T-helper 2 cell treated with Interferon-gamma antibody and Interleukin-4, amounts not matched to agents 5 μg/mL and 100 μg/mL, for 36 hours (primary cell): ENCODE measurements at regions not wholly inside any gene's neighbourhood (a gene's known extent, or its start where the extent isn't known, plus 50 kb on each side); places are given as distances from the start of the nearest gene placed in this dataset.
"Not testable (repeated sequence)": the region's sequence is repeated elsewhere in the genome, so short reads cannot be mapped to it uniquely, and the experiment has no call there.

Source experiments
- DNase-seq: peaks from one replicate; pipeline ENCODE4 v3.0.0; 2021; ENCODE audit warnings: low spot score
- H3K27ac Mint-ChIP-seq: one replicate; pipeline ENCODE4 v1.8.0; 2021; ENCODE audit warnings: mild to moderate bottlenecking, mixed read lengths
- H3K27me3 Mint-ChIP-seq: one replicate; pipeline ENCODE4 v1.8.0; 2021; ENCODE audit warnings: low read depth, mixed read lengths
- H3K36me3 Mint-ChIP-seq: one replicate; pipeline ENCODE4 v1.8.0; 2021; ENCODE audit warnings: low read depth, mixed read lengths
- H3K4me1 Mint-ChIP-seq: one replicate; pipeline ENCODE4 v1.8.0; 2021; ENCODE audit warnings: low read depth, mixed read lengths
- H3K4me3 Mint-ChIP-seq: one replicate; pipeline ENCODE4 v1.8.0; 2022; ENCODE audit warnings: mild to moderate bottlenecking, moderate library complexity, mixed read lengths
- H3K9me3 Mint-ChIP-seq: one replicate; pipeline ENCODE4 v1.8.0; 2021; ENCODE audit warnings: mixed read lengths

DNA sequence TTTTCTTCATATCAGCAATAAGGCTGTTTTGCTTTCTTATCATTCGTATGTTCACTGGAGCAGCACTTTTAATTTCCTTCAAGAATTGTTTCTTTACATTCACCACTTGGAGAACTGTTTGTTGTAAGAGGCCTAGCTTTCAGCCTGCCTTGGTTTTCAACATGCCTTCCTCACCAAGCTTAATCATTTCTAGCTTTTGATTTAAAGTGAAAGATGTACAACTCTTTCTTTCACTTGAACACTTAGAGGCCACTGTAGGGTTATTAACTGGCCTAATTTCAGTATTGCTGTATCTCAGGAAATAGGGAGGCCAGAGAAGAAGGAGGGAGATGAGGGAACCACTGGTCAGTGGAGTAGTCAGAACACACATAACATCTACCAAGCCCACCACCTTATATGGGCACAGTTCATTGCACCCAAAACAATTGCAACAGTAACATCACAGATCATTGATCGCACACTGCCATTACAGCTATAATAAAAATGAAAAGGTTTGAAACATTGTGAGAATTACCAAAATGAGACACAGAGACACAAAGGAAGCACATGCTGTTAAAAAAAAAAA is 181.4 kb upstream of the TUBA3C start:
- no peaks in the 10 kb centered on the region for H3K36me3 Mint-ChIP-seq
- H3K27ac Mint-ChIP-seq, result no peak overlapping the region
- no peaks in the 10 kb centered on the region for H3K27me3 Mint-ChIP-seq
- H3K4me3 Mint-ChIP-seq, result no peak overlapping the region
- H3K9me3 Mint-ChIP-seq, result peaks cover 3% of the 10 kb centered on the region
- no peak for DNase-seq
- no peaks in the 10 kb centered on the region for H3K4me1 Mint-ChIP-seq

DNA sequence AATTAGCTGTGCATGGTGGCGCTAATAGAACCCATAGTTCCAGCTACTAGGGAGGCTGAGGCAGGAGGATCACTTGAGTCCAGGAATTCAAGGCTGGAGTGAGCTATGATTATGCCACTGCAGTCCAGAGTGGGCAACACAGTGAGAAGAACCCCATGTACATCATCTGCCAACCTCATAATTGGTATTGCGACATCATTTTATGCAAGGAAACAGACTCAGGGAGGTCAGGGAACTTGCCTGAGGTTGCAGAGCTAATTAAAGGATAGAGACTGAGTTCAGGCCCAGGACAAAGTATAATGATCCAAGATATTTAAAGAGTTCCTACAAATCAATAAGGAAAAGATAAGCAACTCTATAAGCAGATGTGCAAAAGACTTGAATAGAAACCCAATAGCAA is 178.1 kb upstream of the TUBA3C start:
- not testable (repeated sequence) for H3K27me3 Mint-ChIP-seq, H3K4me1 Mint-ChIP-seq, H3K36me3 Mint-ChIP-seq, DNase-seq, H3K4me3 Mint-ChIP-seq, H3K27ac Mint-ChIP-seq
- H3K9me3 Mint-ChIP-seq, result peaks cover 15% of the 10 kb centered on the region

DNA sequence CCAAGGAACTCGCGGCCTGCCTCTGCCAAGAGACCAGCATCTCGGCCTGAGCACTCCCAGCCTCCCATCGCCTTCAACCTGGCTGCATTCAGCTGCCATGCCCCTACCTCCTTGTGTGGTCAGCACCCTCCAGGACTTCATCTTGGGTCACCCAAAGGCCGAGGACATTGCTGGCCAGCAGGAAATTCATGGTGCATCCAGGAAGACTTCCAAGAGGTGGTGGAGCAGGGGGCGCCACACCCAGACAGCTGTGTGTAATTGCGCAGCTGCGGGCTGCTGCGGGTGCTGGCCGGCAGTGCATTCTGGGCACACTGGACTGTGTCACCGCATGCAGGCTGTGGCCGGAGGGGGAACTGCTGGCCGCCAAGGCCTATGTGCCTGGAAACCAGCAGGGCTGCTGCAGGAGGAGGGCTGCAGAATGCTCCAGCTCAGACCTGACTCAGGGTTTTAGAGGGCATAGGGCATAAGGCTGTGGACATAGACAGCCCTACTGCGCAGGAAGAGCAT is 164.3 kb upstream of the TUBA3C start:
- H3K9me3 Mint-ChIP-seq, result no peaks in the 10 kb centered on the region

DNA sequence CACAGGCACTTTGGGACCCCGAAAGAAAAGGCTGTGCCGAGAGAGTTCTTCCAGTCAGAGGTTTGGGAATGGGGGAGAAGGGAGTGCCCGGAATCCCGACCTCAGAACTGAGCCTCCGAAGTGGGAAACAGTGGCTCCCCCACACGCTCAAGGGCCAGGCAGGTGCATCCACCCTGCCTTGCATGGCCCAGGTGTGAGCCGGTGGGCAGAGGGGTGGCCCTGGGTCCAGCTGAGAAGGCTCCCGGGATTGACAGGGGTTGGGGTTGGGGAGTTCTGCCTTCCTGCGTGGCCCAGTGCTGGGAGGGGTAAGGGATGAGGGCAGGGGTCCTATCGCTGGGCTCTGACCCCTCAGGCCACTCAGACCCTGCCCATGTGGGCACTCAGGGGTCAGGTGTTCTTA is 163.5 kb upstream of the TUBA3C start:
- peak overlapping the region; percentile 52 for H3K4me3 Mint-ChIP-seq
- no peak overlapping the region for H3K27ac Mint-ChIP-seq
- H3K27me3 Mint-ChIP-seq, result peaks cover 10% of the 10 kb centered on the region

More for the DNA sequence above, 164.3 kb upstream of the TUBA3C start:
- no peak for DNase-seq
- Mint-ChIP-seq H3K27ac (no peak overlapping the region), H3K36me3 (no peaks in the 10 kb centered on the region), H3K4me1 (no peaks in the 10 kb centered on the region), H3K27me3 (peaks cover 10% of the 10 kb centered on the region), H3K4me3 (no peak overlapping the region)

DNA sequence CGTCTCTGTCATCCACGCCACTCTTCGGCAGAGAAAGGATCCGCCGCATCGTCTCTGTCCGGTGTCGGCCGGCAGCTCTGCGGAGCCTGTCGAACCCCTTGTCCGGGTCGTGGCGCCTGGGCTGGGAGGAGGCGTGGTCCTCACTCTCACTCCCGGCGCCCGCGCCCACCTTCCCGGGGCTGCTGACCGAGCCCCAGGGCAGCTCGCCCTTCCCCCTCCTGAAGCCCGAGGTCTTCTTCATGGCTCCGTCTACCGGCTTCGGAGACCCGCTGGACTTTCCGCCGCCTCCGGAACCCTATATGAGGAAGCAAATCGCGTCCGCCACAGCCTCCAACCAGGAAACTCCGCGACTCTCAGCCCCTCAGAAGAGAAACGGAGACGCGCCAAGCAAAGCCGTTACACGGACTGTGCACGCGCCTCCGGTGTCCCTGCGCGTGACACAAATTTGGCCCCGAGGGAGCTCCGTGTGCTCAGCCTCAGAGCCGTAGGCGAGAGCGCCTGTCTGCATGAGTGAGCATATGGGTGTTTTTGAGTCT is 163.0 kb upstream of the TUBA3C start:
- H3K9me3 Mint-ChIP-seq, H3K4me1 Mint-ChIP-seq, DNase-seq, H3K36me3 Mint-ChIP-seq, H3K27ac Mint-ChIP-seq: not testable (repeated sequence)
- H3K27me3 Mint-ChIP-seq, result peaks cover 10% of the 10 kb centered on the region
- peak overlapping the region; percentile 52 for H3K4me3 Mint-ChIP-seq

More for the DNA sequence above, 163.5 kb upstream of the TUBA3C start:
- DNase-seq, result no peak
- no peaks in the 10 kb centered on the region for H3K36me3 Mint-ChIP-seq
- no peaks in the 10 kb centered on the region for H3K4me1 Mint-ChIP-seq
- no peaks in the 10 kb centered on the region for H3K9me3 Mint-ChIP-seq

DNA sequence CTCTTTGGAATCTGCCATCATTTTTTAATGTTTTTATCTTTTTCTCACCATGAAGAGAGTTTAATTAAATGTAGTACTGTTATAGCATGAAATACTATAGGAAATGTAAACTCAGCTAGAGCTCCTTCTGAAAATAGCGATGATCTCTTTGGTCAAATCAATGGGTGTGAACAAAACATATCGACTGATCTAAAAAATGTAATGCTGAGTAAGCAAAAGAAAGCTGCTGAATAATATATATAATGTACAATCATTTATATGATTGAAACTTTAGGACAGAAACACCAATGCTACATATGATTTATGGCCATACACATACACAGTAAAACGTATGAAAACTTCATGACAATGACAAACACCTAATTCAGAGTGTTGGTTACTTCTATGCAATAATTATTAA is 150.8 kb upstream of the TUBA3C start:
- no peaks in the 10 kb centered on the region for H3K4me1 Mint-ChIP-seq
- H3K36me3 Mint-ChIP-seq, result no peaks in the 10 kb centered on the region
- DNase-seq, result no peak
- H3K27ac Mint-ChIP-seq, result no peak overlapping the region
- H3K27me3 Mint-ChIP-seq, result no peaks in the 10 kb centered on the region
- no peaks in the 10 kb centered on the region for H3K9me3 Mint-ChIP-seq
- H3K4me3 Mint-ChIP-seq, result no peak overlapping the region

DNA sequence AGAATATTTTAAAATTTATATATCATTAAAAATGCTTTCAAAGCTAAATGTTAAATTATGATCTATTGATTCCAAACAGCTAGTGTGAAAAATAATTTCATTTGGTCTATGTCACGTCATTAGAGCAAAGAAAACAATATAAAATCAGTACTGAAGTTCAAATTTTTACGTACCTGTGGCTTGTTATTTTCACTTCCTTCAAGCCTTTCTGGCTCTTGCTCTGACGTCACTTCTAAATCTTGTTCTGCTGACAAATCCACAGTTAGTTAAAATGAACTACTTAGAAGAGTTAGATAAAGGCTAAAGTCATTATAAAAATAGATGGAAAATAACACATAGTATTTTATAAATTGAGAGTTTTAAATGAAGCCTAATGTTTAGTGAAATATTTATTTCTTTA is 147.7 kb upstream of the TUBA3C start:
- no peak overlapping the region for H3K27ac Mint-ChIP-seq
- H3K9me3 Mint-ChIP-seq, result peaks cover 5% of the 10 kb centered on the region

DNA sequence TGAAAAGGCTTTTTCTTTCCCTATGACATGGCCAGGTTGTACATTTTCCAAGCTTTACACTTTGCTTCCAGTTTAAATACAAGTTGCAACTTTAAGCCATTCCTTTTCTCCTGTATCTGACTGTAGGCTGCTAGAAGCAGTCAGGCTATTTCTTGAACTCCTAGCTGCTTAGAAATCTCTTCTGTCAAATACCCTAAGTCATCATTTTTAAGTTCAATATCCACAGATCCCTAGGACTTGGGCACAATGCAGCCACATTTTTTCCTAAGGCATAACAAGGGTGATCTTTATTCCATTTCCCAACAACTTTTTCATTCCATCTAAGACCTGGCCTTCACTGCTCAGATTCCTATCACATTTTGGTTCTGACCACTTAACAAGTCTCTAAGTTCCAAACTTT is 142.7 kb upstream of the TUBA3C start:
- Mint-ChIP-seq H3K4me3 (no peak overlapping the region), H3K36me3 (no peaks in the 10 kb centered on the region), H3K27ac (no peak overlapping the region), H3K27me3 (no peaks in the 10 kb centered on the region), H3K4me1 (no peaks in the 10 kb centered on the region), H3K9me3 (peaks cover 14% of the 10 kb centered on the region)
- DNase-seq, result no peak

More for the DNA sequence above, 147.7 kb upstream of the TUBA3C start:
- no peak for DNase-seq
- H3K4me3 Mint-ChIP-seq, result no peak overlapping the region
- no peaks in the 10 kb centered on the region for H3K36me3 Mint-ChIP-seq
- no peaks in the 10 kb centered on the region for H3K27me3 Mint-ChIP-seq
- H3K4me1 Mint-ChIP-seq, result no peaks in the 10 kb centered on the region

DNA sequence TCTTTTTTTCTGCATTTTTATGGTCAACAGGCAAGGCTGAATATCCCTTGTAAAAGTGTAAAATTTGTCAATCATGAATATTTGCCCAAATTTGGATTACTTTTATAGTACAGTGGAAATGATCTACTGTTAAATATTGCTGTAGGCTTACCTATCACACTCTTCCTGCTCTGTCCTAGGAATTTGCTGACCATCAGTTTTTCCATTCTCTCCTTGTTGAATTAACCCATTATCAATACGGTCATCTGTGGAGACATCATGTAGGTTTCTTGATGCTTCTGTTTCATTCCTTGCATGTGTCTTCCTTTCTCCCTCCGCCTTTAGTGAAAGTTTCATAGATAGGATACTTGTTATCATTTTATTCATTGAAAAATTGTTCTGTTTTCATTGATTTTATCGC is 139.6 kb upstream of the TUBA3C start:
- no peaks in the 10 kb centered on the region for H3K36me3 Mint-ChIP-seq
- H3K9me3 Mint-ChIP-seq, result peaks cover 18% of the 10 kb centered on the region
- H3K4me3 Mint-ChIP-seq, result no peak overlapping the region
- H3K27ac Mint-ChIP-seq, result no peak overlapping the region
- no peaks in the 10 kb centered on the region for H3K27me3 Mint-ChIP-seq
- no peak for DNase-seq
- H3K4me1 Mint-ChIP-seq, result no peaks in the 10 kb centered on the region

DNA sequence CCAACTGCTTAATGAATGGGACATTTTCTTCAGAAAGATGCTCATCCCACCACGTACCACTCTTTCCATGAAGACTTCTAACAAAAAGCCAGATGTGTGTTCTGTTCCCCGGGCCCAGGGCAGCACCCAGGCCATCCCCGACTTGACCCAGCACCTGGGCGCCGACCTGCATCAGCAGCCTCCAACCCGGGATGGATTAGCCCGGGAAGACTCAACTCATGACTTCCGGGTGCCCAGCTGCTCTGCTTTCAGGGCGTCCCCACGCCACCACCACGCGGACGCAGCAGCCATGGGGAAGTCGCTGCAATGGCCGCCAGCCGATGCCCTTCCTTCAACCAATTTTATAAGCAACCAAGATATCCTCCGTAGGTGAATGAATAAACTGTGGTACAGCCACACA is 123.8 kb upstream of the TUBA3C start:
- DNase-seq, result no peak
- Mint-ChIP-seq H3K9me3 (peaks cover 10% of the 10 kb centered on the region), H3K36me3 (no peaks in the 10 kb centered on the region), H3K27ac (no peak overlapping the region), H3K4me1 (no peaks in the 10 kb centered on the region), H3K4me3 (no peak overlapping the region), H3K27me3 (no peaks in the 10 kb centered on the region)

DNA sequence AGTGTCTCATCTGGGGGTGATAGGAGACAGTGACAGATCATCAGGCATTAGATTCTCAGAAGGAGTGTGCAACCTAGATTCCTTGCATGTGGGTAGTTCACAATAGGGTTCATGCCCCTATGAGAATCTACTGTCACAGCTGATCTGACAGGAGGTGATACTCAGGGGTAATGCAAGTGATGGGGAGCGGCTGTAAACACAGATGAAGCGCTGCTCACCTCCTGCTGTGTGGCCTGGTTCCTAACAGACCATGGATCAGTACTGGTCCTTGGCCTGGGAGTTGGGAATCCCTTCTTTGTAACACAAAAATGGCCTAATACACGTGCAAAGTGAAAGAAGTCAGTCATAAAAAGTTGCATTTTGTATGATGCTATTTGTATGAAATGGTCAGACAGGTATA is 107.6 kb upstream of the TUBA3C start:
- H3K36me3 Mint-ChIP-seq, result no peaks in the 10 kb centered on the region
- H3K4me3 Mint-ChIP-seq, result no peak overlapping the region
- no peak overlapping the region for H3K27ac Mint-ChIP-seq
- no peaks in the 10 kb centered on the region for H3K27me3 Mint-ChIP-seq
- DNase-seq, result no peak
- no peaks in the 10 kb centered on the region for H3K4me1 Mint-ChIP-seq
- H3K9me3 Mint-ChIP-seq, result peaks cover 9% of the 10 kb centered on the region

DNA sequence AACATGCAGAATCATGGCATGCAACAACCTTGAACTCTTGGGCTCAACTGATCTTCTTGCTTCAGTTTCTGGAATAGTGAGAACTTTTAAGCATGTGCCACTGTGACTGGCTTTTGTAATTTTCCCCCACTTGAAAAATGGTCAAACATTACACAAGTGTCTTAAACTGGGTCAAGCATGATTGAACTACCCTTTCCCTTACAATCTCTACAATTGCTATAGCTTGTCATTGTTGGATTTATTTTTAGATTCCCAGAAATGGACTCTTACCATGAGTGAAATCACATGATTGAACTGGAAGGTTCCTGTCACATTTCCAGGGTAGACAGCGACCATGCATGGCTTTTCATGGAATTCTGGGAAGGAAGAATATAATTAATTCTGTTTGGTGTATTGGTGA is 102.2 kb upstream of the TUBA3C start:
- peaks cover 4% of the 10 kb centered on the region for H3K9me3 Mint-ChIP-seq
- no peaks in the 10 kb centered on the region for H3K4me1 Mint-ChIP-seq
- H3K36me3 Mint-ChIP-seq, result no peaks in the 10 kb centered on the region
- no peak overlapping the region for H3K4me3 Mint-ChIP-seq
- no peak for DNase-seq
- no peaks in the 10 kb centered on the region for H3K27me3 Mint-ChIP-seq
- H3K27ac Mint-ChIP-seq, result no peak overlapping the region

DNA sequence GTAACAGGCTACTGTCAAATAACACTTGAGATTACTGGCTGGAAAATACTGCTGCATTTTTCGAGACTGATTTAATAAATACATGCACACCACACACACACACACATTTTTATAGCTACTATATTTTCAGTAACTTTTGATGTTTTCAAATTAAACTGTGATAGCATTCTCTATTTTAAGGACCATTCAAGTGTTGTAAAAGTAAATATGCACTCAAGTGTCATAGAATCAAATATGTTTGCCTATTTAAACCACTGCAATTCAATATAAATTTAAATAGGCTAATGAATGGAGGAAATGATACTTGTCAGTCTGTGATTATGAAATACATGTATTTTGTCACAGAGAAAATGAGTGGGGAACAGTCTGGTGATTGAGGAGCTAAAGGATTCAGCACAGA is 86.7 kb upstream of the TUBA3C start:
- Mint-ChIP-seq H3K27me3 (no peaks in the 10 kb centered on the region), H3K4me3 (no peak overlapping the region), H3K27ac (no peak overlapping the region), H3K9me3 (peaks cover 16% of the 10 kb centered on the region), H3K4me1 (no peaks in the 10 kb centered on the region), H3K36me3 (no peaks in the 10 kb centered on the region)
- no peak for DNase-seq

DNA sequence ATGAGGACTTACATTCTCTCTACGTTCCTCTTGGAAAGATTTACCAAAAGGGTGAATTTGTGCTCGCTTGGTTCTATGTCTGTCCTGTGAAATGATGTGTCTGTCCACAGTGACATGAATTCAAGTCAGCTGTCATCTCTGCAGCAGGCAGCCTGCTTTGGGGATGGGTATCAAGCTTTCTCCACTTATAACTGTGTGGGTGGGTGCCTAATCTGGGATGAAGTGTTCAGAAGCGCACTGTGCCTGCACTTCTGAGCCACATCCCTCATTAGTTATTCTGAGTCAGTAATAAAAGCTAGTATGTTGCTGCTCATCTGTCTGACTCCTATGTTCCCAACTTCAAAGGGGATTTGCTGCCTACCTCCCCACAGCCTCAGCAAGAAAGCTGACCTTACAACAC is 86.1 kb upstream of the TUBA3C start:
- no peak overlapping the region for H3K27ac Mint-ChIP-seq
- no peak for DNase-seq
- H3K4me1 Mint-ChIP-seq, result no peaks in the 10 kb centered on the region
- no peak overlapping the region for H3K4me3 Mint-ChIP-seq
- no peaks in the 10 kb centered on the region for H3K27me3 Mint-ChIP-seq
- no peaks in the 10 kb centered on the region for H3K36me3 Mint-ChIP-seq
- peaks cover 15% of the 10 kb centered on the region for H3K9me3 Mint-ChIP-seq

DNA sequence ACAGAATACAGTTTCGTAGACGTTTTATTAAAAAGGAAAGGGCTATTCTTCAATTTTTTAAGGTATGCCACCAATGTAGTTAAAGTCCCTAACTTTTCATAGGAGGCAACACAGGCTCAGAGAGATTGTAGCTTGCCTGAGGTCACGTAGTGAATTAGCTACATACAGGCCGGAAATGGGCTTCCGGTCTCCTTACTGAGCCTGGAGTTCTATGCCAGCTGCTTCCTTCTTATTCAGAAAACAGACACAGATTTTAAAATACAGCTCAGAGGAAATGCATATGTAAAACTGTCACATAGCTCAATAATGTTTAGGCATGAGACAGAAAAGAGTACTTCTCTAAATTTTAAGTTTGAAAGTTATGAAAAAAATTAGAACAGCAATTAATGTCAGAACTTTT is 85.4 kb upstream of the TUBA3C start:
- H3K4me3 Mint-ChIP-seq, result no peak overlapping the region
- no peak overlapping the region for H3K27ac Mint-ChIP-seq
- peaks cover 8% of the 10 kb centered on the region for H3K9me3 Mint-ChIP-seq
- no peaks in the 10 kb centered on the region for H3K27me3 Mint-ChIP-seq
- DNase-seq, result no peak
- no peaks in the 10 kb centered on the region for H3K36me3 Mint-ChIP-seq
- no peaks in the 10 kb centered on the region for H3K4me1 Mint-ChIP-seq
